HepG2 (cell line): ENCODE measurements at regions not wholly inside any gene's neighbourhood (a gene's known extent, or its start where the extent isn't known, plus 50 kb on each side); places are given as distances from the start of the nearest gene placed in this dataset.

Source experiments
- CHD2 ChIP-seq: IDR thresholded peaks from 2 replicates; pipeline ENCODE4 v1.6.1; 2011; ENCODE audit warnings: low read depth, low read length, improper control_type of control experiment
- NFE2 ChIP-seq: sonication (generic); formaldehyde crosslinking; IDR thresholded peaks from 2 replicates; pipeline ENCODE4 v1.4.0; 2020; ENCODE audit warnings: missing genetic modification reagents
- ZNF552 ChIP-seq: sonication (generic); formaldehyde crosslinking; IDR thresholded peaks from 2 replicates; pipeline ENCODE4 v1.9.0; 2022; ENCODE audit warnings: missing genetic modification reagents, mild to moderate bottlenecking, borderline replicate concordance

- TF ChIP-seq ZNF552 (no peak), CHD2 (no peak), NFE2 (no peak)
These were observed 375.8 kb upstream of the FANCL start for GRCh38 chr2:58616961-58617360.
